RPMI7951 (cell line): ENCODE measurements at regions not wholly inside any gene's neighbourhood (a gene's known extent, or its start where the extent isn't known, plus 50 kb on each side); places are given as distances from the start of the nearest gene placed in this dataset.

Experiments
- DNase-seq: peaks from one replicate; pipeline ENCODE4 v3.0.0-alpha.2; 2012; ENCODE audit warnings: low read depth

DNA sequence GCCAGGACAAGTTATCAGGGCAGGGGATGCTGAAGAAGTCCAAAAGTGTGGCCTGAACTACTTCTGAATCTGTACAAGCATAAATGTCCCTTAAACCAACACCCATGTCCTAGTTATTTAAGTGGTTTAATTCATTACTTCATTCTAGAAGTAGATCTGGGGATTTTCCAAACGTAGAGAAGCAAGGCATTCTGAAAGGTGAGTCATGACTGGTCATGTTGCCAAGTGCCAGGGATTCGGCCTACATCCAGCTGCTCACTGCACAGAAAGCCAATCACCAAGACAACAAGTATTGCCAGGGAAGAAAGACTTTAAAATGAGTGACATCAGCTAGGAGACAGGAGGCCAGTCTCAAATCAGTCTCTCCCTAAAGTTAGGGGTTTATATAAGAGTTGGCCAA lies 396.6 kb downstream of the GABRB3 start:
- no peak for DNase-seq

DNA sequence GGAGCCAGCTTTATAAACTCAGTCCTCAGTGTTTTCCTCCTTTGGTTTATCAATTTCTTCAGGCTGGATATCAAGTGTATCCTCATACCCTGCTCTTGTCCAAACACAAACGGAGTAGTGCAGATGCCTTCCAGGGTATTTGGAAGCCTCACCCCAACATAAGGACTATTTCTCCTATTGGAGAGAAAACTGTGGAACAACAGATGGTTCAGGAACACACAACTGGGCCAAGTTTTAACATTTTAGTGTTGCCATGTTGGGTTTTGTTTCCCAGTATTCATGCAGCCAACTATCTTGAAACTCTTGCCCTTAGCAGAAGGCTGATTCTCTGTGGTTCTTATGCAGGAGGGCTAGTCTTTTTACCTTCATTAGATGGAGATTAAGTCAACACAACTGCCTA lies 398.1 kb downstream of the GABRB3 start:
- DNase-seq, result no peak

DNA sequence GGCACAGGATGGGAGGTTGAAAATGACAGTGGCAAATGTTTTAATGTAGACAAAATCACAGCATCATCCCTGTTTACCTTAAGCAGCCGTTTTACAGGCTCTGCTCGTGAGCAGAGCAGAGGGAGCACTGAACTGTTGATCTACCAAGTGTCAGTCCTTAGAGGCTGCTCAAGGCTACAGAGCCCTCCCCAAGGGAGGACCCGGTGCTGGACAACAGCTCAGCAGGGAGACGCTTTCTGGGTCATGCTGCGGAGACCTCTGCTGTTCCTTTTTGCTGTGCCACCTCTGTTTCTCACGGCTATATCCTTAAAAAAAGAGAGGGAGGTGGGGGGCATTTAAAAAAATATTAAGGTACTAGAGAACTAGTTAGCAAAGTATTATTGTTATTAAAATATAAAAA lies 400.2 kb downstream of the GABRB3 start:
- no peak for DNase-seq

DNA sequence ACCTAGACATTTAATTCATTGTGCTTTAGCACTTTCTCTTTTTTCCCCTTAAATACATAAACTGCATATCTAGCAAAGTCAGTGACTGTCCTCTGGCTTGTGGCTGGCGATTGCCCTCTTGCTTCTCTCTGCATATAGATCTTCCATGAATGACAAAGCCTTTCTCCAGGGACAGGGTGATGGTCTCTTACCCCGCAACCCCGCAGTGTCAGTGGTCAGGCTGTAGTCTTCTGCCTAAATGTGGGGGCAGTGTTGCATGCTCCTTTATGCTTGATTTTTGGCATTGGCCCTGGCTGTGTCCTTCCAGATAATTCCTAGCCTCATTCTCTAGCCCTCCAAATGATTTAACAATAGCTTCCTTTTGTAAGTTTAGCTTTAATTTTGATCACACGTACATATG lies 407.8 kb downstream of the GABRB3 start:
- no peak for DNase-seq

GRCh38 chr15:26359855-26360254 lies 413.0 kb downstream of the GABRB3 start:
- no peak for DNase-seq

GRCh38 chr15:26358708-26359107 lies 414.2 kb downstream of the GABRB3 start:
- DNase-seq, result no peak

DNA sequence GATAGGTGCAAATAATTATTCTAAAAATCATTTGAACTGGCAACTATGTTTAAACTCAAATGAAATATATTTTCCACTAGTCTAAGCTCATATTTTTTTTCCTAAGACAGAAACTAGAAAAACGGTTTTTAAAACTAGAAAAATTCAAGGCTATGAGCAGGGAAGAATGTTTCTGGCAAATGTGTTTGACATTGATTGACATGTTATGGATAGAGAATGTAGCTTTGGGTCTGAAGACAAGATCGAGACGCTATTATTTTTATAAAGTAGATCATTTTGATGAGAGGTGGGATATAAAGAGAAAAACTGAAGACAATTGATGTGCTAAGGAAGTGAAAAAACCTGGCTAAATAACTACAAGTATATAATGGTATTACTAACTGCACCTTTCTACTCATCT lies 415.2 kb downstream of the GABRB3 start:
- no peak for DNase-seq

DNA sequence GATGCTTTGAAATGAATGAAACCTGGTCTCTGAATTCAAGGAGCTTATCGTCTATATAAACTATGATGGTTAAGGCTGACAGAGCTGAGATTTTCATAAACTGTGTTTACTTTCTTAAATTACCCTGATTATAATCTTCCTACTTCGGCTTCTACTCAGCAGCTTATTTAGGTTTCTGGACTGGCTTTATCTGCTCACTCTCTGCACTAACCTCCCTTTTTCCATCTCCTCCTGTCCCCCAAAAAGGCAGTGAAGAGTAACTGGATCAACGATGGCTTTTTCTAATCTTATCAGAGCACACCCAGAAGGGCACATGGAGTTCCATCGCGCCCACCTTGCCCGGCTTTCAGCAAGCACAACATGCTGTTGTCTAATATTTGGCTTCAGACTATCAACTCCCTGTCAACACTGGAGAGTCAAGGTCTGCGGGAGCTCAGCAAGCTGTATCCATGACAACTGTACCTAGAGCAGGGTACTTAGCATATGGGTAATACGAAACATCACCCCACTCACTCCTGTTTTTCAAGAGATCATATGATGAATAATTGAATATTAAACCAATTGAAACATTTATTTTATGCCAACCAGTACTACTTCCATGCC lies 417.3 kb downstream of the GABRB3 start:
- DNase-seq, result no peak

DNA sequence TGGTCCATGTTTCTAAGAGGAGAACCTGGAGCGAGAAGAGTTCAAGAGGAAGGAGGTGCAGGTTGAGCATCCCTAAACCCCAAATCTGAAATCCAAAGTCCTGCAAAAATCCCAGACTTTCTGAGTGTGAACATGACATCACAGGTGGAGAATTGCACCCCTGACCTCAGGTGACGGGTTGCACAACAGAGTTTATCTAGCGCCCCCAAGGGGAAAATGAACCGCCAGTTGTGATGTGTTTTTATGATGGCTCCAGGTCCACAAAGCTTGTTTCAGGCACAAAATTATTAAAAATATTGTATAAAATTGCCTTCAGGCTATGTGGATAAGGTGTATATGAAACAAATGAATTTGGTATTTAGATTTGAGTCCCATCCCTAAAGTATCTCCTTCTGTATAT lies 420.0 kb downstream of the GABRB3 start:
- no peak for DNase-seq

DNA sequence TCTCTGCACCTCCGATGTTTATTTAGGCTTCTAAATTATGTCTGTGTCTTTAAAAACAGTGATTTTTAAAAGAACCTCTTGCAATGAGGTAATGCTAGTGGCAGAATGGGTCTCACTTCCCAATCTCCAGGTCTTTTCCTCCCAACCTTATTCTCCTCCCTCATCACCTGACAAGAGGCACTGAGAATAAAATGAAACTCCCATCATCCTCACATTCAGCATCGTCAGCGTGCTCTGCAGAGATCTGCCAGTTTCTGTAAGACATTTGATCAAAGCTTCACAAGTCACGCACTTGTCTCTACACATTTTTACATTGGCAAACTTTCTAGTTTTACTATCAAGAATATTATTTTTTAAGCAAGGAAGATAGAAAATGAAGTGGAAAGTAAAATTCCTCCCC lies 420.5 kb downstream of the GABRB3 start:
- DNase-seq, result no peak

- DNase-seq, result no peak
These were observed 447.4 kb downstream of the GABRB3 start for GRCh38 chr15:26325495-26325894.

DNA sequence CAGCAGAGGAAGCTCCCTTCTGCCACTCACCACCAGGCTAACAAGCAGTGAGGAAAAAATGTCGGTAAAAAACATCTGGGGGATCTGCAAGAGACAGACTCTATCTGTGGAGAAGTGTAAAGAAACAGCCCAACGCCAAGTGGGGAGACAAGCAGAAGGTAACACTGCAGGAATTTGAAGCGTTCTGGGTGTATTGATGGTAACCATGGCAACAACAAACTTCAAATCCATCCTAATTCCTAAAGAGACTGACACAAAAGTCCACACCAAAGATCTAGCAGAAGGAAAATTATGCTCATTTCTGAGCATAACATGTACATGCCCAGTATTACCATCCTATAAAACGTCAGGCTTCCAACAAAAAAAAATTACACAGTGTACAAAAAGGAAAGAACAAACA lies 449.3 kb downstream of the GABRB3 start:
- no peak for DNase-seq

- no peak for DNase-seq
These were observed 454.2 kb downstream of the GABRB3 start for GRCh38 chr15:26318689-26319088.

- no peak for DNase-seq
These were observed 451.4 kb upstream of the ATP10A start for GRCh38 chr15:26314577-26314976.

DNA sequence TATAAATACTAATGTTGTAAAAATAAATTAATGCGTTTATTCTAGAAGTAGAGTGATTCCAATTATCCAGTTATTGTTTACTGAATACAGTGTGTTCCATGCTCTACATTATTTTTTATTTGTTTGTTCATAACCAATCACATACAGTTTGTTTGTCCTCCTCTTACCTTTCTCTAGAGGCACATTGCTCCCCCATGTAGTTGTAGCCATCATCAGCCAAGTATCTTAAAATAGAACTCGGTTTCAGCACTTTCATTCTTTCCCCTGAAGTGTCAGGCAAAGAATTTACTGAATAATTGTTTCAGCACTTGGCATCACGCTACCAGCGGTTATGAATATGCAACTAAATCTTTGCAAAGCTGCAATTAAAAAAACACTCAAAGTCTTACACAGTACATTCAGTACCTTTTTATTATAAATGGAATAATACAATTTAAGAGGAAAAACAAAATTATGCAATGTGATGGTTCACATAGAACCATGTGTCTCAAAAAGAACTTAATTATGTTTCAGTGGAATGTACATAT lies 448.6 kb upstream of the ATP10A start:
- DNase-seq, result no peak

DNA sequence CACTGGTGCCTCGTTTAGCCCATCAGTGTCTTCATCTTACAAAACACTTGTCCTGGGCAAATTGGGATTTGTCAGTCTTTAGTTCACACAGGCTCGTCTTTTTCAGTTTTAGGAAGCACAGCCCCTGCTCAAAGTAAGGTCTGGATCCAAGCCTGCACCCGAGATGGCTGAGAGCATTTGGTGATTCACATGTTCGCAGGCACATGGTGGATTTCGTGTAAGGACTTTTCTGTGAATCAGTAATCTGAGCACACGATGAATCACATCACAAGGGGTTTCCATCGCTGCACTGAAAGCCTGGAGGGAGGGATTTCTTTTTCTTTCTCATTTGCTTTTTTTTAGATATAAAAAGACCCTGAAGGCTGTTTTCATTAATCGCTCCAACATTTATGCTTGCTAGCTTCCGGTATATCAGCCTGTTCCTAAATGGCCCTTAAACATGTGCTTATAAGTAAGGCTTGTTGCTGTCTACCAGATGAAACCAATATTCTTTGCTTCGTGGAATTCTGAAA lies 435.6 kb upstream of the ATP10A start:
- no peak for DNase-seq

- no peak for DNase-seq
These were observed 435.0 kb upstream of the ATP10A start for GRCh38 chr15:26298010-26298658.

- DNase-seq, result no peak
These were observed 432.4 kb upstream of the ATP10A start for GRCh38 chr15:26295336-26296085.

GRCh38 chr15:26294059-26294689 lies 431.0 kb upstream of the ATP10A start:
- DNase-seq, result no peak

DNA sequence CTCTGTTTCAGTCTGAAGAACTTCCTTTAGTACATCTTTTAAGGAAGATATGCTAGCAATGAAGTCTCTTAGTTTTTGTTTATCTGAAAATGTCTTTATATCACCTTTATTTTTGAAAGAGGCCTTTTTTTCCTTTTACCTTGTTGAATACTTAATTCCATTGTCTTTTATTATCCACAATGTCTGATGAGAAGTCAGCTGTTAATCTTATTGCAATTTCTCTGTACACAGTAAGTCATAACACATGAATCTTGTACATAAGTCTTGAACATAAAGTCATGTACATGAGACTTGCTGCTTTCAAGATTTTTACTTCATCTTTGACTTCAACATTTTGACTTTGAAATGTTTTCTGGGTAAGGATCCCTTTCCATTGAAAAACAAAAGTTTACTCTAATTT lies 424.3 kb upstream of the ATP10A start:
- DNase-seq, result no peak

DNA sequence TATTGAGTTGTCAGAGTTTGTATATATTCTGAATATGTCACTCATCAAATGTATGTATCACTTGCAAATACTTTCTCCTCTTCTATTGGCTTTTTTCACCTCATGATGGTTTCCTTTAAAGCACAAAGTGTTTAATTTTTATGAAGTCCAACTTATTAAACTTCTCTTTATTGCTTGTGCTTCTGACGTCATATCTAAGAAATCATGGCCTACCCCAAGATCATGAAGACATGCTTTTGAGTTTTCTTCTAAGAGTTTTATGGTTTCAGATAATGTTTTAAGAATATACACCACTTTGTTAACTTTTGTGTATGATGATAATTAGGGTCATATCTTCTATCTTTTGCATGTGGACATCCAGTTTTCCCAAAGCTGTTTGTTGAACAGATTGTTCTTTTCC lies 417.2 kb upstream of the ATP10A start:
- DNase-seq, result no peak

DNA sequence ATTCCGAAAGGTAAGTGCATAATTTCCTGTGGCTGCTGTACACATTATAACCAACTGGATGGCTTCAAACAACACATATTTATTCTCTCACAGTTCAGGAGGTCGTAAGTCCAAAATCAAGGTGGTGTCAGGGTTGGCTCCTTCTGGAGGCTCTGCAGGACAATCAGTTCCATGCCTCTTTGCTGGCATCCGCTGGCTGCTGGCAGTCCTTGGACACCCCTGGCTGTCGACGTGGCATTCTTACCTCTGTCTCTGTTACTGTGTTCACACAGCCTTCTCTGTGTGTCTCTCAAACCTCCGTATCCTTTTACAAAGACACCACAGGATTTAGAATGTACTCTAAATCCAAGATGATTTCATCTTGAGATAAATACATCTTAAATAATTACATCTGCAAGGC lies 398.8 kb upstream of the ATP10A start:
- DNase-seq, result no peak
